ENCODE measurements at regions not wholly inside any gene's neighbourhood (a gene's known extent, or its start where the extent isn't known, plus 50 kb on each side); places are given as distances from the start of the nearest gene placed in this dataset.

DNA sequence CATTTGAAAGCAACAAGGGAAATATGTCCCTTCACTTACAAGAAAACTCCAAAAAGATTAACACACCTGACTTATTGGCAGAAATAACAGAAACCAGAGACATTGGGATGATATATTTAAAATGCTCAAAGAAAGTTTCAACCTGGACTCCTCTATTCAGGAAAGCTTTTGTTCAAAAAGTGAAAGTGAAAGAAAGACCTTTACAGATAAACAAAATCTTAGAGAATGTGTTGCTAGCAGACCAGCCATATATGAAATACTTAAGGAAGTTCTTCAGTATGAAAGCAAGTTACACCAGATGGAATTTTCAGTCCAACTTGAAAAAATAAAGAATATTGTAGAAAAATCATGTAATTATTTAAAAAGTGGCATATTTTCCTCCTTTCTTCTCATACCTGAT is 1075.1 kb downstream of the NR2F1-AS1 start:
- Histone ChIP-seq H3K36me3 (ENCODE audit: control insufficient read depth in 2 of 2, insufficient read depth in 2 of 2, low read length in 1 of 2) (no peaks in the 10 kb centered on the region), H3K27me3 (replicated peaks in 1 of 2; ENCODE audit: control insufficient read depth in 2 of 2, insufficient read depth in 2 of 2, low read length in 1 of 2) (no peaks in the 10 kb centered on the region), H3K9me3 (replicated peaks; ENCODE audit: control insufficient read depth, insufficient read depth, low read length) (no peaks in the 10 kb centered on the region; the same call in 2 of the 3 replicates), H2AFZ (ENCODE audit: control insufficient read depth, low read depth, low read length) (peak overlapping the region; percentile 82), H3K27ac (ENCODE audit: control insufficient read depth, insufficient read depth) (no peak overlapping the region), H3K4me3 (no peak overlapping the region), H3K4me1 (ENCODE audit: control insufficient read depth, insufficient read depth, low read length) (no peaks in the 10 kb centered on the region), H3K4me2 (ENCODE audit: control insufficient read depth, insufficient read depth) (no peak overlapping the region), H3K9ac (ENCODE audit: control insufficient read depth, insufficient read depth, low read length) (no peak overlapping the region), H3K79me2 (ENCODE audit: control insufficient read depth, insufficient read depth, low read length) (no peaks in the 10 kb centered on the region), H4K20me1 (ENCODE audit: control insufficient read depth, insufficient read depth) (no peaks in the 10 kb centered on the region)
- ChIA-PET SMC1A (ENCODE audit: uncharacterized antibody, unreplicated experiment) (interaction anchor here (1.0 to 1.5 kb wide), 3 partner anchors 8 to 20 kb away, joined by 3 to 5 read pairs (median 3); no protein-coding TSS in a partner anchor), RAD21 (ENCODE audit: unreplicated experiment) (interaction anchor here (1.0 kb wide), 1 partner anchor 12 kb away, joined by 4 read pairs; no protein-coding TSS in a partner anchor), POLR2A (no interaction called here), CTCF (interaction anchor here (1.7 to 2.2 kb wide), 2 partner anchors 12 to 13 kb away, joined by 5 to 8 read pairs; no protein-coding TSS in a partner anchor)
- ATAC-seq (peak; percentile 53; the same call in 2 of the 3 replicates), DNase-seq (ENCODE audit: low read depth, low spot score) (no peak), FAIRE-seq (no peak)
- no TSS peak for BruUV-seq (replicated peaks)
- in situ Hi-C loops (cut with MboI) (no loop called here), intact Hi-C loops (cut with micrococcal nuclease; ENCODE audit: unreplicated experiment) (no loop called here)
- TF ChIP-seq PAX5 (IDR thresholded peaks at IDR 0.05; ENCODE audit: borderline replicate concordance, low read depth, low read length): no peak
- TF ChIP-seq SMAD5 (IDR thresholded peaks at IDR 0.05; ENCODE audit: low read depth): no peak
- TF ChIP-seq SREBF2 (IDR thresholded peaks at IDR 0.05; ENCODE audit: low read length): no peak
- TF ChIP-seq WRNIP1 (IDR thresholded peaks at IDR 0.05; ENCODE audit: borderline replicate concordance, low read depth, low read length): no peak
- no peak for TF ChIP-seq YBX1 (IDR thresholded peaks at IDR 0.05)
- TF ChIP-seq BRCA1 (IDR thresholded peaks at IDR 0.05; ENCODE audit: low read depth, low read length): no peak
- TF ChIP-seq, protein P1, sequence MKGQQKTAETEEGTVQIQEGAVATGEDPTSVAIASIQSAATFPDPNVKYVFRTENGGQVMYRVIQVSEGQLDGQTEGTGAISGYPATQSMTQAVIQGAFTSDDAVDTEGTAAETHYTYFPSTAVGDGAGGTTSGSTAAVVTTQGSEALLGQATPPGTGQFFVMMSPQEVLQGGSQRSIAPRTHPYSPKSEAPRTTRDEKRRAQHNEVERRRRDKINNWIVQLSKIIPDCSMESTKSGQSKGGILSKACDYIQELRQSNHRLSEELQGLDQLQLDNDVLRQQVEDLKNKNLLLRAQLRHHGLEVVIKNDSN (IDR thresholded peaks at IDR 0.05; ENCODE audit: borderline replicate concordance, extremely low read length, insufficient read depth, low read depth, low read length): no peak
- TF ChIP-seq, protein P2, sequence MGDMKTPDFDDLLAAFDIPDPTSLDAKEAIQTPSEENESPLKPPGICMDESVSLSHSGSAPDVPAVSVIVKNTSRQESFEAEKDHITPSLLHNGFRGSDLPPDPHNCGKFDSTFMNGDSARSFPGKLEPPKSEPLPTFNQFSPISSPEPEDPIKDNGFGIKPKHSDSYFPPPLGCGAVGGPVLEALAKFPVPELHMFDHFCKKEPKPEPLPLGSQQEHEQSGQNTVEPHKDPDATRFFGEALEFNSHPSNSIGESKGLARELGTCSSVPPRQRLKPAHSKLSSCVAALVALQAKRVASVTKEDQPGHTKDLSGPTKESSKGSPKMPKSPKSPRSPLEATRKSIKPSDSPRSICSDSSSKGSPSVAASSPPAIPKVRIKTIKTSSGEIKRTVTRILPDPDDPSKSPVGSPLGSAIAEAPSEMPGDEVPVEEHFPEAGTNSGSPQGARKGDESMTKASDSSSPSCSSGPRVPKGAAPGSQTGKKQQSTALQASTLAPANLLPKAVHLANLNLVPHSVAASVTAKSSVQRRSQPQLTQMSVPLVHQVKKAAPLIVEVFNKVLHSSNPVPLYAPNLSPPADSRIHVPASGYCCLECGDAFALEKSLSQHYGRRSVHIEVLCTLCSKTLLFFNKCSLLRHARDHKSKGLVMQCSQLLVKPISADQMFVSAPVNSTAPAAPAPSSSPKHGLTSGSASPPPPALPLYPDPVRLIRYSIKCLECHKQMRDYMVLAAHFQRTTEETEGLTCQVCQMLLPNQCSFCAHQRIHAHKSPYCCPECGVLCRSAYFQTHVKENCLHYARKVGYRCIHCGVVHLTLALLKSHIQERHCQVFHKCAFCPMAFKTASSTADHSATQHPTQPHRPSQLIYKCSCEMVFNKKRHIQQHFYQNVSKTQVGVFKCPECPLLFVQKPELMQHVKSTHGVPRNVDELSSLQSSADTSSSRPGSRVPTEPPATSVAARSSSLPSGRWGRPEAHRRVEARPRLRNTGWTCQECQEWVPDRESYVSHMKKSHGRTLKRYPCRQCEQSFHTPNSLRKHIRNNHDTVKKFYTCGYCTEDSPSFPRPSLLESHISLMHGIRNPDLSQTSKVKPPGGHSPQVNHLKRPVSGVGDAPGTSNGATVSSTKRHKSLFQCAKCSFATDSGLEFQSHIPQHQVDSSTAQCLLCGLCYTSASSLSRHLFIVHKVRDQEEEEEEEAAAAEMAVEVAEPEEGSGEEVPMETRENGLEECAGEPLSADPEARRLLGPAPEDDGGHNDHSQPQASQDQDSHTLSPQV (IDR thresholded peaks at IDR 0.05): no peak
- no peak for TF ChIP-seq RAD51 (IDR thresholded peaks at IDR 0.05)

Measured in GM12878 (cell line).